ENCODE measurements at regions not wholly inside any gene's neighbourhood (a gene's known extent, or its start where the extent isn't known, plus 50 kb on each side); places are given as distances from the start of the nearest gene placed in this dataset.

GRCh38 chr5:2614571-2614970 lies 136.9 kb downstream of the IRX2 start:
- DNase-seq (ENCODE audit: low read depth): no peak
- H3K4me3 ChIP-seq (ENCODE audit: low read depth, low read length): no peak overlapping the region

- no peak for DNase-seq (ENCODE audit: low read depth)
- H3K4me3 ChIP-seq (ENCODE audit: low read depth, low read length): no peak overlapping the region
These were observed 139.8 kb downstream of the IRX2 start for GRCh38 chr5:2611659-2612058.

GRCh38 chr5:2610986-2611385 lies 140.5 kb downstream of the IRX2 start:
- H3K4me3 ChIP-seq (ENCODE audit: low read depth, low read length): no peak overlapping the region
- no peak for DNase-seq (ENCODE audit: low read depth)

- DNase-seq (ENCODE audit: low read depth): no peak
- no peak overlapping the region for H3K4me3 ChIP-seq (ENCODE audit: low read depth, low read length)
These were observed 143.1 kb downstream of the IRX2 start for GRCh38 chr5:2608391-2608790.

GRCh38 chr5:2607598-2607997 lies 143.9 kb downstream of the IRX2 start:
- no peak overlapping the region for H3K4me3 ChIP-seq (ENCODE audit: low read depth, low read length)
- DNase-seq (ENCODE audit: low read depth): no peak

GRCh38 chr5:2603272-2603575 lies 148.3 kb downstream of the IRX2 start:
- no peak for DNase-seq (ENCODE audit: low read depth)

GRCh38 chr5:2602451-2603271 lies 148.8 kb downstream of the IRX2 start:
- no peak overlapping the region for H3K4me3 ChIP-seq (ENCODE audit: low read depth, low read length)
- DNase-seq (ENCODE audit: low read depth): no peak

More at GRCh38 chr5:2603272-2603575, 148.3 kb downstream of the IRX2 start:
- H3K4me3 ChIP-seq (ENCODE audit: low read depth, low read length): no peak overlapping the region

- DNase-seq (ENCODE audit: low read depth): no peak
- H3K4me3 ChIP-seq (ENCODE audit: low read depth, low read length): no peak overlapping the region
These were observed 153.0 kb downstream of the IRX2 start for GRCh38 chr5:2598503-2598902.

- H3K4me3 ChIP-seq (ENCODE audit: low read depth, low read length): no peak overlapping the region
- DNase-seq (ENCODE audit: low read depth): no peak
These were observed 156.8 kb downstream of the IRX2 start for GRCh38 chr5:2594701-2595100.

- H3K4me3 ChIP-seq (ENCODE audit: low read depth, low read length): no peak overlapping the region
- DNase-seq (ENCODE audit: low read depth): no peak
These were observed 158.7 kb downstream of the IRX2 start for GRCh38 chr5:2592766-2593165.

GRCh38 chr5:2591777-2592453 lies 159.6 kb downstream of the IRX2 start:
- H3K4me3 ChIP-seq (ENCODE audit: low read depth, low read length): no peak overlapping the region
- no peak for DNase-seq (ENCODE audit: low read depth)

- H3K4me3 ChIP-seq (ENCODE audit: low read depth, low read length): no peak overlapping the region
- DNase-seq (ENCODE audit: low read depth): no peak
These were observed 162.5 kb downstream of the IRX2 start for GRCh38 chr5:2588850-2589501.

GRCh38 chr5:2587189-2588031 lies 164.1 kb downstream of the IRX2 start:
- DNase-seq (ENCODE audit: low read depth): no peak
- no peak overlapping the region for H3K4me3 ChIP-seq (ENCODE audit: low read depth, low read length)

GRCh38 chr5:2586016-2586715 lies 165.3 kb downstream of the IRX2 start:
- DNase-seq (ENCODE audit: low read depth): no peak
- H3K4me3 ChIP-seq (ENCODE audit: low read depth, low read length): no peak overlapping the region

- DNase-seq (ENCODE audit: low read depth): no peak
- no peak overlapping the region for H3K4me3 ChIP-seq (ENCODE audit: low read depth, low read length)
These were observed 166.8 kb downstream of the IRX2 start for GRCh38 chr5:2584579-2585269.

- H3K4me3 ChIP-seq (ENCODE audit: low read depth, low read length): no peak overlapping the region
- DNase-seq (ENCODE audit: low read depth): no peak
These were observed 169.0 kb downstream of the IRX2 start for GRCh38 chr5:2582507-2582906.

GRCh38 chr5:2582106-2582505 lies 169.4 kb downstream of the IRX2 start:
- DNase-seq (ENCODE audit: low read depth): no peak
- no peak overlapping the region for H3K4me3 ChIP-seq (ENCODE audit: low read depth, low read length)

- no peak overlapping the region for H3K4me3 ChIP-seq (ENCODE audit: low read depth, low read length)
- DNase-seq (ENCODE audit: low read depth): no peak
These were observed 170.1 kb downstream of the IRX2 start for GRCh38 chr5:2581418-2581817.

GRCh38 chr5:2579126-2579525 lies 172.4 kb downstream of the IRX2 start:
- no peak for DNase-seq (ENCODE audit: low read depth)
- no peak overlapping the region for H3K4me3 ChIP-seq (ENCODE audit: low read depth, low read length)

Measured in skeletal muscle cell (primary cell).